GM18870 (cell line): ENCODE measurements at regions not wholly inside any gene's neighbourhood (a gene's known extent, or its start where the extent isn't known, plus 50 kb on each side); places are given as distances from the start of the nearest gene placed in this dataset.

Experiments used
- ATAC-seq: cut with Tn5 transposase; IDR thresholded peaks from one replicate; pipeline ENCODE4 v1.9.1; 2021; ENCODE audit warnings: moderate library complexity; ENCODE audit not compliant: unreplicated experiment

DNA sequence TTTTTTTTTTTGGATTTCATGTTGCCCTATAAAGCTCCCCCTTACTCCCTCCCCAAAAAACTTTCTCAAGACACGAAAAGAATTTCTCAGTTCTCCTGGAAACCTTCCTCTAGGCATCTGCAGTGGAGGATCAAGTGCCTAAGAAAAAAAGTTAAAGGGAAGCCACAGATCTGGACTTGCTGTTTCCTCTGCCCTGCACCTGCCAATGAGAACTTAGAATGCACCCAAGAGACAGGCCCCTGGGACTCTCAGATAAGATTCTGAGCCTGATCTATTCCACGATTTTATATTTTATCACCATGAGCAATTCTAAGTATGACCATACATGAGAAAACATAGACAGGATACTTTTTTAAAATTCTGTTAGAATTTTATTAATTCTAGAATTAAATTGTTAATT, 728.9 kb downstream of the BCL11B start:
- no peak for ATAC-seq

DNA sequence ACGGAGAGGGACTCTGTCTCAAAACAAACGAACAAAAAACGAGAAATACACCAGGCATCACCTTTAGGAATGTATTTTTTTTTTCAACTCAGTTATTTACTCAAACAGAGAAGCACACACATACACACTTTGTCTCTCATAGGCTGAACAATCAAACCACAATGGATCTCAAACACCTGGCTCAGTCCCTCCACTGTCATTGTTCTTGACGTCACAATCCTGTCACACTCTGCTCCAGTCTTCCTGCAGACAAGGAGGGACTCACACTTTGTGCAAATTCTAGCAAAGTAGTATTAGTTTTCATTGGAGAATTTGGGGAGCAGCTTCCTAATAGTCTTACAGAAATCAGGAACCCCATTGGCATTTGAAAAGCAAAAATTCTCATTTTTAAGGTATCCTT, 727.8 kb downstream of the BCL11B start:
- no peak for ATAC-seq

DNA sequence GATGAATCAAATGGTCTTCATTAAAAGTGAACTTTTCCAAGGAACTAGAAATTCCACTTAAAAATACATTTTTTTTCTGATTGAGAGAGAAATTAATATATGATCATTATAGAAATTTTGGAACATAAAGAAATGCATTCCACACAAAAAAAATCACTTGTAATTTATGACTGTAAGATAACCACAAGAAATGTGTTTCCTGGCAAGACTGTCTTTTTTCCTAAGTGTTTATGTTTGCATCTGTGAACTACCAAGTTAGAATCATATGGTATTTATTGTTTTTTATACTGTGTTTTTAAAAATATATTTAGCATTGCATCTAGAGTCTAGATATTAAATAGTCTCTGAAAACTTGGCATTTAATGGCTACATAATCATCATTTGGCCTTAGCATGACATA, 726.8 kb downstream of the BCL11B start:
- no peak for ATAC-seq

DNA sequence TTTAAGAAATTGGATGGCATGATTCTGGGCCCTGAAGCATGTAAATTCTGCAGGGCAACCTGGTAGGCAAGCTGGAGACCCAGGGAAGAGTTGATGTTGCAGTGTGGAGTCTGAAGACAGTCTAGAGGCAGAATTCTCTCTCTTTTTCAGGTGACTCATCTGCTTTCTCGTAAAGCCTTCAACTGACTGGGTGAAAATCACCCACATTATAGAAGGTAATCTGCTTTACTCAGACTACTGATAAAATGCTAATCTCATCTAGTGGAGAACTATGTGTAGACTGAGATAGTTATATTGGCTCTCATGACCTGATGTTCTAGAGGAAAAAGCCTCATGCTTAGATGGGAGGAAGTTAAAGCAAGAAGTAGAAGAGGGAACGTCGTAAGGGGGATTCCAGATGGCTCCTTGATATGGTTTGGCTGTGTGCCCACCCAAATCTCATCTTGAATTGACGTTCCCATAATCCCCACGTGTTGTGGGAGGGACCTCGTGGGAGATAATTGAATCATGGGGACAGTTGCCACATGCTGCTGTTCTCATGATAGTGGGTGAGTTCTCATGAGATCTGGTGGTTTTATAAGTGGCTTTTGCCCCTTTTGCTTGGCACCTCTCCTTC, 723.8 kb downstream of the BCL11B start:
- ATAC-seq: no peak

DNA sequence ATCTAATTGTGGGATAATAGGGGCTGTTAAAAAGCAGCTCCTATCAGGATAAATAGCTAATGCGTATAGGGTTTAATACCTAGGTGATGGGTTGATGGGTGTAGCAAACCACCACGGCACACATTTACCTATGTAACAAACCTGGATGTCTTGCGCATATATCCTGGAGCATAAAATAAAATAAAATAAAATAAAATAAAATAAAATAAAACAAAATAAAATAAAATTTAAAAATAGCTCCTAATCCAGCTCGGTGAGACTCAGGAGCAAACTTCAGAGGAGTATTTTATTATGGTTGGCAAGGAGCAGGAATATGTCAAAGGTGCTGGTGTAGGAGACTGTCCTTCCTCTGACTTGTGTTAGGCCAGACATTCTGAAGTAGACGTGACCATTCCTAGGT, 721.0 kb downstream of the BCL11B start:
- no peak for ATAC-seq

DNA sequence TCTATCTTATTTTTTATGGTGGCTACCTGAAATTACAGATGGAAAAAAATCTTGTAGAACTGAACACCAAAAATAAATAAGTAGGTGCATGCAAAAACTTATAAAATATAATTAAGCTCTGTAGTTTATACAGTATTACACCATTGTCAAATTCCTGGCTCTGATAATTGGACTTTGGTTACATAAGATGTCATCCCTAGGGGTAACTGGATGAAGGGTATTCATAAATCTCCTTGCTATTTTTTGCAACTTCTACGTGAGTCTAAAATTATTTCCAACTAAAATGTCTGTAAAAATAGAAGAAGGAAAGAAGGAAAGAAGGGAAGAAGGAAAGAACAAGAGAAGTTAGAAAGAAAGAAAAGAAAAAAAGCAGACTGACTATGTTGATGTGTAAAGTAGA, 716.6 kb downstream of the BCL11B start:
- no peak for ATAC-seq

DNA sequence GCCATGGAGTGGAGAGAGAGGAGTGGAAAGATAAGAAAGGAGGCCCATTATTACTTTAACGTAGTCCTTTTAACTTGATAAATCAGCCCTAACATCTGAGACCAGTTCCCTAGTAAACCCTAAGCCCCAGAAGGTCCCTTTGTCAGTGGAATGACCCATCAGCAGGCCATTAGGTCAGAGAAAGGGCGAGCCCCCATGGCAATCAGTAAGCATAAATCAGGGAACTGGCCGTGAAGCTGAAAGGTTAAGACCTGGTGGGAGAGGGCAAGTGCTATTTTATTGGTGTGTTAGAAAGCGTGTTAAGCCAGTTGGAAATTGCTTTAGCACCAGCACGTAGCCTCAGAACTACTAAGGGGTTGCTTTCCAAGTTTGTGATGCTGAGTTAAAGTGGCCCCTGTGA, 708.0 kb downstream of the BCL11B start:
- no peak for ATAC-seq

DNA sequence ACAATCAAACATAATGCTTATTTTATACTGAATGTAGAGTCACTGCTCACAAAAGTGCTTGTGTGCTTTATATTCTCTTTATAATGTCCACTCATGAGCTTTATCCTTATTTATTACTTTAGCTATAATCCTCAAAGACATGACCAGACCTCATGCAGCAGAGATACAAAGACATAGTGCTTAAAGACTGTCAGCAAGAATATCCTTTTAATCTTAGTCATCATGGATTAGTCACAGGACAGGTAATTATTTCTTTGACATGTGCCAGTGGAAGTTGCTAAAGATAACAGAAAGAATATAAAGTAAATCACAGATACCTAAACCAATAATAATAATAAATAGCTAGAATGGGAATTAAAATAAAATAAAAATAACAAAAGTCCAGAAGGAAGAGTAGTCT, 707.5 kb downstream of the BCL11B start:
- ATAC-seq: no peak

DNA sequence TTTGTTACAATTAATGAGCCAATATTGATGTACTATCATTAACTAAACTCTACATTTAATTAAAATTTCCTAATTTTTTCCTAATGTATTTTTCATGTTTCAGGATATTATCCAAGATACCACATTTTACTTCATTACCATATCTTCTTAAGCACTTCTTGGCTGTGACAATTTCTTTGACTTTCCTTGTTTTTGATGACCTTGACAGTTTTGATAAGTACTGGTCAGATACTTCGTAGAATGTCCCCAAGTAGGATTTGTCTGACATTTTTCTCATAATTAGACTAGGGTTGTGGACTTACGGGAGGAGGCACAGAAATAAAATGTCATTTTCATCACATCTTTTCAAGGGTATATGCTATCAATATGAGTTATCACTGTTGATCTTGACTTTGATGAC, 700.9 kb downstream of the BCL11B start:
- no peak for ATAC-seq

DNA sequence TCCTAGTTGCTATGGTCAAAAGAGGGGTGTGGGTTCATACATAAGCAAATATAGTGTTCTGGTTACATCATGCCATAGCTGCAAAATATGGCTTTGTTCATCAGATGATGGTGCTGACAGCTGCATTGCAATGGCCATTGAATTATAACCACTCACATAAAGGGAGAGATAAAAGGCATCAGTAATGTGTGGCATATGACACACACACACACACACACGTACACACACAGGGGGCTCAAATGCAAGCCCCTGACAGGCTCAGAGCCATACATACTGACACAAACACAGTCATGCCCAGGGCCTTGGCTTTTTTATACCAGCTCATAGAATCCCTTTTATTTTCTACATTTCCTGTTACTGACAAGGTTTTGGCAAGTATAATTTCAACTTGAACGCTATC, 698.9 kb downstream of the BCL11B start:
- ATAC-seq: no peak

DNA sequence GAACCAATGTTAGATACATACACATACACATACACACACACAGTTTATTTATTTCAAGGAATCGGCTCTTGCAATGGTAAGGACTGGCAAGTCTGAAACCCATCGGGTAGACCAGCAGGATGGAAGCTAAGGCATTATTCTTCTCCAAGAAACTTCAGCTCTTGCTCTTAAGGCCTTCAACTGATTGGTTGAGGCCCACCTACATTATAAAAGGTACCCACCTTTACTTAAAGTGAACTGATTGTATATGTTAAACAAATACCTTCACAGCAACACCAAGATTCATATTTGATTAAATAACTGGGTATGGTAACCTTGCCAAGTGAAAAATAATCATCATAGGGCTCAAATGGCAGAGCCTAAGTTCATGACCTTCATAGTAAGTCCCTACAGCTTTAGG, 695.5 kb downstream of the BCL11B start:
- no peak for ATAC-seq

DNA sequence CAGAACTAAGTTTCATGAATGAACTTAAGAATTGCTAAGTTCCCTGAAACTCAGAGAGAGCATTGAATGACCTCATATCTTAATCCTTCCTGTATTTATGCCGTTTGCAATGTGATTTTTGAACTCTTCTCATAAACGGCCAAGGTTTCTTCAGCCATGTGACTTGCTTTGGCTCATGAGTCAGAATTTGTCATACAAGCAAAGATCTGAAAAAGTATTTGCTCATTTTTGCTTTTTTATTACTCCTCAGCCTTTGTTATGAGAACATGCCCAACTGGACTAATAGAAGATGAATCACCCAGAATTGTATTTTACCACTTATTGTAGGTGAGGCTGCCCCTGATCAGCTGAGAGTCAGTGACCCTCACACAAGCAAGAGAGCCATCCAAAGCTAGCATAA, 693.8 kb downstream of the BCL11B start:
- ATAC-seq: no peak

DNA sequence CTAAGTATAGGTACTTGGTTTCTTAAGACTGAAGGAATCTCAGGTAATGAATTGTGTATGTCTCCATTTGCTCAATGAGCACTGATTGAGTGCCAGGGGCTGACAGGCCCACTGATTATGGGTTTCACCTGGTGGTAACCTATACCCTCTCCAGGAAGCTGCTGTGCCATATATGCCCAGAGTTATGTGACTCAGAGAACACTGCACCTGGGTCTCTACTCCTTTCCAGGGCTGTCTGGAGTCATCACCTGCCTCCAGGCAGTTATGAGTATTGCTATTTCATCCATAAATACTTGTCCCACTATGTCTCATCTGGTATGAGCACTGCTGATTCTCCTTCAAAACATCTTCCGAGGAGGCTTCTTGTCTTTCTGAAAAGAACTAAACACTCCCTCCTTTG, 692.9 kb downstream of the BCL11B start:
- ATAC-seq: no peak

DNA sequence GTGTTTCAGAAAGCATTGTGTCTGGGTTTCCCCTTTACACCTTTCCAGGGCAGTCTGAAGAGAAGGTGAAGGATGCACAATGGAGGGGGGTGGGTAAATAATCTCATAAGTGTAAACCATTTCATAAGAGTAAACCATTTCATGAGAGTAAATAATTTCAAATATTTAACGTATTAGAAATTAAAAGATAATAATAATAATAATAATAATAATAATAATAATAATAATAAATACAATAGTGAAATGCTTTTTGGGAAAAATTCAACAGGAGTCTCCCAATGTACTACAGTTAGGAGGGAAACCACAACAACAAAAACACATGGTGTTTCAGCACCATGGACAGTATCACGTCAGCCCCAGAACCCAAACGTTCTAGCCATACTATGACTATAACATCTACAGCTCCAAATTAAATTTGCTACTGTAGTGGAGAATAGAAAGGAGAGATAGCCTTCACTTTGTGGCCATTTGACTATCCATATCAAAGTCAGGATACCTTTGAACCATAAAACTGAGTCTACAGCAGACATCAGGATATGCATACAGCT, 691.8 kb downstream of the BCL11B start:
- no peak for ATAC-seq

DNA sequence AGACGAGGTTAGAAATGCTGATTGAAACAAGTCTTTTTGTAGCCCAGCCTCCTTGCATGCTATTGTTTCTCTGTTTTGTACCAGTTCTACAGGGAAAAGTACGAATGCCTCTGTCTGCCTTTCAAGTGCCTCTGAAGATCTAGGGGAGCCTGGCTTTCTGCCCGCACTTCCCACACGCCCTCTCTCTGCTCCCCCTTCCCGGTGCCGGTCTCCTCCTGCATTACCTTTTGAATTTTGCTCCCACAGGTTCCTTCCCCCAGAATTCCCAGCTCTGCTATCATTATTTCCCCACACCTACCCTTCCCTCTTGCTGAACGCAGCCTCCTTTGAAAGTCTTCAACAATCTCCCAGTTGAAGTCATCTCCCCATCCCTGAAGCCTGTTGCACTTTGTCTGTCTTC, 689.7 kb downstream of the BCL11B start:
- no peak for ATAC-seq

DNA sequence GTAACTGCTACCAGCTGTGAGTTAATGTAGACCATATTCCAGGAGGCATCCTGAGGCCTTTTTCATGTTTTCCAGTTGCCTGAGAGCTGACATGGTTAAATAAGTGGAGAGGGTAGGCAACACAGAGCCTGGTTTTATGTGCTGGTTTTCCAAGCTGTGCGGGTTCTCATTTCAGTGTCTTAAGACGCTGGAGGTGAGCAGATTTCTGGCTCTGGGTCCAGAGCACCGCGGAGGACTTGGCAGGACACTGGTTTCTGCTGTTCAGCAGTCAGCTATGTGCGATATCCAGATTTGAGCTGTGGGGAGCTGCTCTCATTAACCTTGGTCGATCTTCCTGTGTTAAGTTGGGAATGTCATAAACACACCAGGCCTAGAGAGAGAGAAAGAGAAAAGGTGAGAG, 680.8 kb downstream of the BCL11B start:
- no peak for ATAC-seq

DNA sequence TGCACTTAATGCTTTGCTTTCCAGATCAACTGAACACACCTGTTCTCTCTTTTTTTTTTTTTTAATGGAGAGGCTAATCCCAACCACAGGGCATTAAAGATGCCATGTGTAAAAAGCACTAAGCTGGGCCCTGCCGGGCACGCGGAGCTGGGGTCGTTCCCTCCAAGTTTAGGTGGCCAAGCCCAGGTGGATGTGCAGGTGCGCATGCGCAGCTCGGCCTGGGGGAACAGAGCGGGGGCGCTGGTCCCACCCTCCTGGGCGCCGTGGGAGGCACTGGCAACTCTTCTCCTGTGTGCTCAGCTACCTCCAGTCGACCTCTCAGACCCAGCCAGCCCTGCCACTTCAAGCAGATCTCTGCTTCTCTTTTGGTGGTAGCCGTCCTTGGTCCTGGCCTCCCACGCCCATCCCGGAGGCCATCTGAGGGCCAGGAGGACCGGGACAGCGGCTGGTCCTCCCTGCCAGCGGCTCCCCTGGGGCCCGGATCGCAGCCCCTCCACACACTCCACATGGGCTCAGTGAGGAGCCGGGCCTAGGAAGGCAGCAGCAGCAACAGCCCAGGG, 679.3 kb downstream of the BCL11B start:
- no peak for ATAC-seq

DNA sequence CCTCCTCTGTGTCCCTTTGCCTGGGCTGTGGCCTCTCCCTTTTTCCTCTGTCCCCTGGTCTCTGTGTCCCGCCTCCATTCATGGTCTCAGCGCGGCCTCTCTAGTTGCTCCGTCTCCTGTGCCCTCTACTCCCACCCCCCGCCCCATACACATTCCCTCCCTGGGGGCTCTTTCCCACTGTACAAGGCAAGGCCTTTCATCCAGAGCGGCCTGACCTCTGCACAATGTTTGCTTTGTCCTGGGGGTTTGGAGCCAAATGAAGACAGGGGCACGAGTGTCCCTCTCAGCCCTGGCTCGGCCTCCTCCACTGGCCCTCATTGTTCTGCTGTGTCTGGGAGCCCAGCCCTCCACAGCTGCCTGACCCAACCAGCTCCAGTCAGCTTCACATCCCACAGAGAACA, 678.6 kb downstream of the BCL11B start:
- ATAC-seq: no peak

DNA sequence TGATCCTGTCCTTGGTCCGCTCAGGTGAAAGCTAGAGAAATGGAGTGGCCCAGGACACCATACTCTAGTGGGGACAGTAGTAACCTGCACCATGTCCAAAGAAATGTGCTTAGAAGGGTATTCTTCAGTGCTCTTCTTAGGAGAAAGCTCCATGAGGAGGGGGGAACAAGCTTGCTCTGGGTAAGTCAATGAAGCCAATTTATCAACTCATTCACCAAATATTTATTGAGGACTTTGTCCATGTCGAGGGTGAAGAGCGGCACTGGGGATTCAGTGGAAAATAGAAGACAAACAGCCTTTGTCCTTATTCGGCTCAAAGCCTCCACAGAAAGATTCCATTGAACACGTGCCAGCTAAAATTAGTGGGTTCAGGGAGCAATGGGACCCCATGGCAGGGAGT, 677.8 kb downstream of the BCL11B start:
- no peak for ATAC-seq

DNA sequence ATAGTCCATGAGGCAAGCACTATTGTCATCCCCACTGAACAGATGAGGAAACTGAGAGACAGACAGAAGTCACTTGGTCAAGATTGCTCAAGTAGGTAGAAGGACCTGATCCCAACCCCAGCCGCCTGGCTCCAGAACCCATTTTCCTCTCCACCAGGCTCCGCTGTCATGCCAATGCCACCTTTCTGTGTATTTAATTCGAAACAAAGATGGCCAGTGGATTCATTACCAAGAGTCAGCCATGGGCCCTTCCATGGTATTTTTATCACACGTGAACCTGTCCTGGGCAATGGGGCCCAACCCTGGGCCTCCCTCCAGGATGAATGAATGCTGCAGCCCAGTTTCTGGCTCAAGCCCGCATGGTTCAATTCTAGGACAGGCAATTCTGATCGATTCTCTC, 673.4 kb downstream of the BCL11B start:
- ATAC-seq: no peak

DNA sequence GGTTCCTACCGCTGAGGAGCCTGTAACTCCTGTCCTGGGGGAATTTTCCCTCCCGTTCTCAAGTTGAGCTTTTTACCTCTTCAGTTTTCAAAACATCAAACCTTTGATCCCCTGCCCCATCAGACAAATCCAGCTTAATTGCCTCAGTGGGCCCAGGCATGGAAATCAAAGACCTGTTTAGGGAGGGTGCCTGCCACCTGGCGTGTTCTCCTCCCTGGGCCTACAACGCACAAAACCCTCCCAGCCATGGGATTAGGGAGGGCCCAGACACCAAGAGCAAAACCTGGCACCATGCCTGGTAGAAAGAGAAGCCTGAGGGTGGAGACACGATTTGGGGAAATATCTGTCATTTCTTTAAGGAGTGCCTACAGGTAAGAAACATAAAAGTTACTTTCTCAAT, 672.9 kb downstream of the BCL11B start:
- no peak for ATAC-seq

DNA sequence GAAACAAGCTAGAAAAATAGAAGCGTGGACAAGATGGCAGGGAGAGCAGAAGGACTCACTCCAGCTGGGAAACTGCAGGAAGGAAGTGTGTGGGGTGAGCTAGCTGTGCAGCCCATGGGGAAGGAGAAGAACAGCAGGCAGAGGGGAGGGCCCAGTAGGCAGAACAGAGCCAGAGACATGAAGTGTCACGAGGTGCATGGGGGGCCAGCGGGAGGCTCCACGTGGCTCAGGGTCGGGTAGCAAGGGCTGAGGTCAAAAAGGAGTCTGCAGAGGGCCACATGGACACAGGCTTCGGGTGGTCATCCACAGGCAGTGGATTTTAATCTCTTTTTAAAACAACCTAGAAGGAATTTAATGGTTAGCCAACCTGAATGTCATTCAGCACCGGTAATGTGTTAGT, 669.0 kb downstream of the BCL11B start:
- ATAC-seq: no peak

DNA sequence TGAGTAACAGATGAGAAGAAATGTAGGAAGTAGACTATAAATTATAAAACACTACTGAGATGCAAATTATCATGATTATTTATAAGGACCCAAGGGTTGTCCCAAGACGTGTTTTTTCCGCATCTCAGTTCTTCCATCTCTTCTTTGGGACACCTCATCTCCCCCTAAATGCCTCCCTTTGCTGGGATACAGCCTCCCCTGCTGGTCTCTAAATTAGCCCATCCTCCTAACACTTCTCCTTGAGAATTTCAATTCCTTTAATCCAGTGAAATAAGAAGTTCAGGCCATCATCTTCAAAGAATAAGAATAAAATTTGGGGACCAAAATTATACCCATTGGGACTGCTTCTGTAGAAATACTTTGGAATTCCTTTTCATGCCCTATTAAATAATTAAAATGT, 667.0 kb downstream of the BCL11B start:
- ATAC-seq: no peak
